Stimulated activated CD8-positive, alpha-beta memory T cell treated with anti-CD3 and anti-CD28 coated beads, Interleukin-15, amount 100 ng/mL, for 1 hour (primary cell): ENCODE measurements at regions not wholly inside any gene's neighbourhood (a gene's known extent, or its start where the extent isn't known, plus 50 kb on each side); places are given as distances from the start of the nearest gene placed in this dataset.
"Not testable (repeated sequence)": the region's sequence is repeated elsewhere in the genome, so short reads cannot be mapped to it uniquely, and the experiment has no call there.

ENCODE experiments used
- DNase-seq: peaks from one replicate; pipeline ENCODE4 v3.0.0-alpha.2; 2020; ENCODE audit warnings: low read depth

- no peak for DNase-seq
These were observed 457.6 kb upstream of the SLC10A2 start for GRCh38 chr13:103523858-103524257.

- no peak for DNase-seq
These were observed 455.3 kb upstream of the SLC10A2 start for GRCh38 chr13:103521532-103521931.

- DNase-seq: no peak
These were observed 451.5 kb upstream of the SLC10A2 start for GRCh38 chr13:103517768-103518102.

GRCh38 chr13:103517066-103517767 is 451.0 kb upstream of the SLC10A2 start:
- no peak for DNase-seq

DNA sequence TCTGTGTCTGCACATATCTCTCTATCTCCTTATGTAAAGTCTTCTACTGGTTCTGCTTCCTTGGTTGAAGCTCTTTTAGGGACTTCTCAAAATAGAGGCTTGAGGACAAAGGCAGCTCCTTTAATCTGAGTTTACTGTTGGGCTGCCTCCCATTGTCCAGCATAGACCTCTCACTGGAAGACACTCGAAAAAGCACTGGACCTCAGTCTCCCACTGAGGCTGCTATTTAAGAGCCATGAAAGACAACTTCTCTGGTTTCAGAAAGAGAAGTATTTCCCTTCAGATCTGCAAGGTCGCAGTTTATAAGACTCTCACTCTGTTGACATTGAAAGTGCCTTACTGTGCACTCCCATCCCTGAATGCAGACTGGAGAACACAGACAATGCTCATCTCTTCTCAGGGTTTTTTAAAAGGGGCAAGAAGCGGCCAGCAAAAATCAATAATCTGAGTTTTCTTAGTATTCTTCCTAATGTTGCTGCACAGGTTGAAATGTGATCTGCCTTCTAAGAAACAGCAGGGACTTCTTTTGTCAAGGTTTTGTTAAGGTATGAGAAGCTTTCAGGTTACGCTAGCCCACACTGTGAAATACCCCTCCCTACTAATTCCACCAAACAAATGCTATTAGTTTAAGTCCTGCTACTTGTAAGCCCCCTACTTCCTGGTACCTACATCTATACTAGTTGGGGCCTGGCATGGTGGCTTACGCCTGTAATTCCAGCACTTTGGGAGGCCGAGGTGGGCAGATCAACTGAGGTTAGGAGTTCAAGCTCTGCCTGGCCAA is 450.0 kb upstream of the SLC10A2 start:
- DNase-seq: no peak

GRCh38 chr13:103515410-103515809 is 449.2 kb upstream of the SLC10A2 start:
- no peak for DNase-seq

DNA sequence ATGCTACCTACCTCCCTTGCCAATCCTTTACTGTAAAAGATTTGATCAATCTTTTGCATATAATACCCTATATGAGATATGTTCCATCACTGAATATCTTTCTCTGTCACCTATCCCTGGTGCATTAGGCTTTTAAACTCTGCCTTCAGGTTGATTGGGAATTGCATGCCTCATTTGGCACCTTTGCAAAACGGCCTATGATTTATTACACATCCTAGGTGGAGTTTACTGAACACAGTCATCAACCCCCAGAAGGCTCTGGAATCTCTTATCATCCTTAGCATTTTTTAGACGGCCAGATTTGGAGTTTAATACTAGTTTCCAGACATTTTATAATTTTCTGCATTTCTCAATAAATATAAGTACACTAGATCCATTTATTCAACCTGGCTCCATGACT is 448.4 kb upstream of the SLC10A2 start:
- no peak for DNase-seq

DNA sequence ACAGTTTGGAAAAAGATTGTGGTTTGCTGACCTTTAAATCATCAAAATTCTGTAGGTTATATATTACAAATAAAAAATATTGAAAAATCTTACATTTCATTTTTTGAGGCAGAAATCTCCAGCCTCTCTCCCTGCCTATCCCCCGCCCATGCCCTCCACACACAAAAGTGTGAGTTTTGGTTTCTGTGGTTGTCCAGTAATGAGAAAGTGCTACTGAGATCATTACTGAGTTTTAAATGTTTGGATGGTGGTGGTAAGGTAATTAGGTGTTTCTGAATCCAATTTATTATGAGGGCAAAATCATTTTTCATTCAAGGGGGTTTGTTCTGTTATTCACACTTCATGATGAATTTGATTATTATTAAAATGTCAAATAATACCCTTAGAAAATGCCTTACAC is 448.0 kb upstream of the SLC10A2 start:
- DNase-seq: no peak

DNA sequence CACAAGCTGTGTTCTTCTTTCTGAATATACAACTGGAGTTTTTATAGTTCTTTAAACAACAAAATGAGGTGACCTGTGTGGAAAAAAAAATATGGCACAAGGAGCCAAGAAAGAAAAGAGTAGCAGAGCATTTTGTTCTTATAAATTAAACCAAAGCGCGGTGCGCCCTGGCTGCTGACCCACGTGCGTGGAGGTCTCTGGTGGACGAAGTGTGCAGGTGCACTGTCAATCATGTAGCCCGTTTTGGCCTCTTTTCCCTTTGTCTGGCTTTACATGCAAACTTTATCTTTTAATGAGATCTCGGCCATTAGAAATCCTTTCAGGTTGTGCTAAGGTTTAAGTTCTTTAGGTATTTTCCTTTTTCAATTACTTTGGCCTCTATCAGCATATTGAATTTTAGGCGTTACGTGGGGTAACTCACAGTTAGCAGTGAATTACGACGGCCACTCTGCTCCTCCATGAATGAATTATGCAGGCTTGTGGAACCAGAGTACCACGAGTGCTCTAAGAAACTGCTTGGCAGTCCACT is 443.9 kb upstream of the SLC10A2 start:
- DNase-seq: no peak

DNA sequence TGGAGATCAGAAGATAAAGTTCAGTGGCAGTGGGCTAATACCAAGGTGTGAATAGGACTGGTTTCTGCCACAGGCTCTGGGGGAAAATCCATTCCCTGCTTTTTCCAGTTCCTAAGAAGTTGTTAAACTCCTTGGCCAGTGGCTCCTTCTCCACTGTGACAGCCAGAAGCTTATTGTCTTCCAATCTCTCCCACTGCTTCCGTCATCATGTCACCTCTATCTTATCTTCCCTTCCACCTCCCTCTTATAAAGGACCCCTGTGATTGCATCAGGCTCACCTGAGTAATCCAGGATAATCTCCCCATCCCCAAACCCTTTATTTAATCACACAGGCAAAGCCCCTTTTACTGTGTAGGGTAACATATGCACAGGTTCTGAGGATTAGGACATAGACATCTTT is 431.2 kb upstream of the SLC10A2 start:
- DNase-seq: no peak

- DNase-seq: no peak
These were observed 421.6 kb upstream of the SLC10A2 start for GRCh38 chr13:103487841-103488240.

- DNase-seq: no peak
These were observed 406.9 kb upstream of the SLC10A2 start for GRCh38 chr13:103473081-103473480.

GRCh38 chr13:103471896-103472295 is 405.7 kb upstream of the SLC10A2 start:
- DNase-seq: no peak

GRCh38 chr13:103469771-103470170 is 403.6 kb upstream of the SLC10A2 start:
- DNase-seq: no peak

GRCh38 chr13:103466761-103467160 is 400.5 kb upstream of the SLC10A2 start:
- no peak for DNase-seq

DNA sequence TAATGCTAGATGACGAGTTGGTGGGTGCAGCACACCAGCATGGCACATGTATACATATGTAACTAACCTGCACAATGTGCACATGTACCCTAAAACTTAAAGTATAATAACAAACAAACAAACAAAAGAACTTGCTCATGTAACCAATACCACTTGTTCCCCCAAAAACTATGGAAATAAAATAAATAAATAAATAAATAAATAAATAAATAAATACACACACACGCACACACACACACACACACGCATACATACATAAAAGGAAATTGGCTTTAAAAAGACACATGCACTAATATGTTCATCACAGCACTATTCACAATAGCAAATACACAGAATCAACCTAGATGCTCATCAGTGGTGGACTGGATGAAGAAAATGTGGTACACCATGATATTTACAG is 394.0 kb upstream of the SLC10A2 start:
- not testable (repeated sequence) for DNase-seq

- DNase-seq: not testable (repeated sequence)
These were observed 390.8 kb upstream of the SLC10A2 start for GRCh38 chr13:103457050-103457449.

GRCh38 chr13:103451656-103452055 is 385.4 kb upstream of the SLC10A2 start:
- no peak for DNase-seq

- no peak for DNase-seq
These were observed 377.4 kb upstream of the SLC10A2 start for GRCh38 chr13:103443604-103444003.

DNA sequence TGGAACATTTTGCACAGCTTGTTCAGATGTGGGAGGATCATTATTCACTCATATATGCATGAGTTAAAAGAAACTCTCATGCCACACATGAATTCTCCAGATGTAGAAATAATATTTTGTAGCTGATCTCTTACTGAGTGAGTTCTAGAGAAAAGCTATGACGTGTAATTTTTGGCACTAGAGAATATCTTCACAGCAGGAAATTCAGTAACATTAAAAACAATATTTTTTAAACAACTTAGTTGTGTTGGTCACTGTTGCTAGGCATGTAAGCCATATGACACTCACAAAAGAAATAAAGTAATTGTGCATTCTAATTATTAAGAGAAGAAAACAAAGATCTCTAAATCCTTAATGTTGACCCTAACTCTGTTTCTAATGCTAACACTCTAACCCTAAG is 371.4 kb upstream of the SLC10A2 start:
- no peak for DNase-seq

DNA sequence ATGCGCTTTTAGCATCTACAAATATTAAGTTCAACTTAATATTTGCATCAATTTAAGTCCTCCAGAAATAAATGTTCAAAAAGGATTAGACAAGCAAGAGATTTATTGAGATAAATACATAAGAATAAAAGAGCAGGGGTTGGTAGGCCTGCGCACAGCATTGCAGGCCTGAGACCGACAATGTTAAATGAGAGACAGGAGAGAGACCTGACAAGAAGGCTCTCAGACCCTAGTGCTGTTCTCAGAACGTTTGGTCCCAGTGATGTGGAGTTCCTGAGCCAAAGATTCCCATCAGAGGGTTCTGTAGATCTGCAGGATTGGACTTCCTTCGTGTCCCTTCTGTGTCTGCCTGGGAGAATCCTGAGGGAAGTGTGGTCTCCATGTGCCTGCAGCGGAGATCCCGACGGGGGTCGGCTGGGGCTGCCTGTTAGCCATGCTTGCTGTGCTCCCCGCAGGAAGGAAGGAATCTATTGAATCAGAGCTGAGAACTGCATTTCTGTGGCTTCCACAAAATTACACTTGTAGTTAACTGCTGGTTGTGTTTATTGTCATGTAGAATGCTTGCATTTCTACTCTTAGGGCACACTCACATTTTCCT is 369.9 kb upstream of the SLC10A2 start:
- no peak for DNase-seq

- DNase-seq: no peak
These were observed 365.6 kb upstream of the SLC10A2 start for GRCh38 chr13:103431856-103432255.

DNA sequence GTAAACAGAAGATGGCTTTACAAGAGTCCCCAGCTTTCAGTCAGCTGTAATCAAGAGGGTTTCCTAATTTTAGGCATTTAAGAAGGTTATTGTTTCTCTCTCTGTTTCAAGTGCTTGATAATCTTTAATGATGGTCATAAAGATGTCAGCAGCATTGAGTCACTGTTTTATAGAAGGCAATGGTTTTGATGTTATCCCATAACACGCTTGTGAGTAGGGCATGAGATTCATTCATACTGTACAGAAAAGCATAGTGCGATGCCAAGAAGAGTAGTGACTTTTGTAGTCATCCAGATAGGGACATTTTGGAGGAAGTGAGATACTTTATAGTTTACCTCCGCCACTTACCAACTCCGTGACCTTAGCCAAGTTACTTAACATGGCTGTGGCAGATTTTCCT is 364.2 kb upstream of the SLC10A2 start:
- no peak for DNase-seq
